HL-60 (cell line): ENCODE measurements at regions not wholly inside any gene's neighbourhood (a gene's known extent, or its start where the extent isn't known, plus 50 kb on each side); places are given as distances from the start of the nearest gene placed in this dataset.
A peak's percentile ranks its signal among the peaks of the same experiment; 100 is the strongest.
"Not testable (repeated sequence)": the region's sequence is repeated elsewhere in the genome, so short reads cannot be mapped to it uniquely, and the experiment has no call there.

Experiments
- DNase-seq, 2 experiments: peaks; one replicate each; pipeline ENCODE4 v3.0.0-alpha.2; 2010 to 2020; ENCODE audit warnings: low read depth in 1 of 2, low spot score in 1 of 2
- H3K27ac ChIP-seq: fragments of 250-450 bp; sonication (Bioruptor Pico); replicated peaks from 2 replicates; pipeline ENCODE4 v1.5.1; 2020; ENCODE audit warnings: mild to moderate bottlenecking, moderate library complexity
- H3K27me3 ChIP-seq: fragments of 250-450 bp; sonication (Bioruptor Pico); 2 replicates; pipeline ENCODE4 v1.5.1; 2021; ENCODE audit warnings: mild to moderate bottlenecking, moderate library complexity; ENCODE audit not compliant: insufficient read depth, poor library complexity, severe bottlenecking
- H3K4me3 ChIP-seq: replicated peaks from 2 replicates; pipeline ENCODE4 v1.5.1; 2011; ENCODE audit warnings: mild to moderate bottlenecking, control low read depth, low read length; ENCODE audit not compliant: insufficient read depth
- CTCF ChIP-seq: IDR thresholded peaks from one replicate; pipeline ENCODE4 v1.5.1; 2011; ENCODE audit warnings: low read length, control low read depth, inconsistent platforms; ENCODE audit not compliant: insufficient read depth
- GABPA ChIP-seq: IDR thresholded peaks from 2 replicates; pipeline ENCODE4 v1.6.1; 2012; ENCODE audit warnings: low read depth
- POLR2AphosphoS5 ChIP-seq: IDR thresholded peaks from 2 replicates; pipeline ENCODE4 v1.6.1; 2012; ENCODE audit warnings: low read depth
- REST ChIP-seq: IDR thresholded peaks from 2 replicates; pipeline ENCODE4 v1.6.1; 2012; ENCODE audit warnings: low read depth; ENCODE audit not compliant: insufficient replicate concordance
- SPI1 ChIP-seq: IDR thresholded peaks from 2 replicates; pipeline ENCODE4 v1.6.1; 2012; ENCODE audit warnings: low read depth, mild to moderate bottlenecking, borderline replicate concordance

- no peak overlapping the region for H3K4me3 ChIP-seq
These were observed 56.0 kb upstream of the SORCS2 start for GRCh38 chr4:7136351-7136750.

GRCh38 chr4:7135389-7135746 is 57.0 kb upstream of the SORCS2 start:
- TF ChIP-seq REST: no peak
- no peak for TF ChIP-seq CTCF
- TF ChIP-seq SPI1: no peak
- TF ChIP-seq GABPA: no peak
- TF ChIP-seq POLR2AphosphoS5: no peak
- Histone ChIP-seq H3K4me3 (no peak overlapping the region), H3K27ac (no peak overlapping the region), H3K27me3 (no peaks in the 10 kb centered on the region)
- no peak for DNase-seq

More at GRCh38 chr4:7136351-7136750, 56.0 kb upstream of the SORCS2 start:
- H3K27ac ChIP-seq: no peak overlapping the region
- no peak for DNase-seq
- no peaks in the 10 kb centered on the region for H3K27me3 ChIP-seq
- TF ChIP-seq GABPA (no peak), POLR2AphosphoS5 (no peak), REST (no peak), CTCF (no peak), SPI1 (no peak)

GRCh38 chr4:7134737-7135388 is 57.5 kb upstream of the SORCS2 start:
- TF ChIP-seq POLR2AphosphoS5 (no peak), SPI1 (peak; percentile 45; the same call in 1 of the 2 replicates)
- no peak overlapping the region for H3K4me3 ChIP-seq
- H3K27me3 ChIP-seq: no peaks in the 10 kb centered on the region
- DNase-seq: peak in 1 of 2 experiments; percentile 29
- H3K27ac ChIP-seq: no peak overlapping the region

GRCh38 chr4:7133818-7134650 is 58.3 kb upstream of the SORCS2 start:
- H3K27me3 ChIP-seq, DNase-seq, H3K27ac ChIP-seq, H3K4me3 ChIP-seq: not testable (repeated sequence)
